GM21723 (cell line): ENCODE measurements at regions not wholly inside any gene's neighbourhood (a gene's known extent, or its start where the extent isn't known, plus 50 kb on each side); places are given as distances from the start of the nearest gene placed in this dataset.

ENCODE experiments used
- ATAC-seq: cut with Tn5 transposase; IDR thresholded peaks from one replicate; pipeline ENCODE4 v1.9.1; 2021; ENCODE audit warnings: mild to moderate bottlenecking, moderate library complexity; ENCODE audit not compliant: unreplicated experiment

DNA sequence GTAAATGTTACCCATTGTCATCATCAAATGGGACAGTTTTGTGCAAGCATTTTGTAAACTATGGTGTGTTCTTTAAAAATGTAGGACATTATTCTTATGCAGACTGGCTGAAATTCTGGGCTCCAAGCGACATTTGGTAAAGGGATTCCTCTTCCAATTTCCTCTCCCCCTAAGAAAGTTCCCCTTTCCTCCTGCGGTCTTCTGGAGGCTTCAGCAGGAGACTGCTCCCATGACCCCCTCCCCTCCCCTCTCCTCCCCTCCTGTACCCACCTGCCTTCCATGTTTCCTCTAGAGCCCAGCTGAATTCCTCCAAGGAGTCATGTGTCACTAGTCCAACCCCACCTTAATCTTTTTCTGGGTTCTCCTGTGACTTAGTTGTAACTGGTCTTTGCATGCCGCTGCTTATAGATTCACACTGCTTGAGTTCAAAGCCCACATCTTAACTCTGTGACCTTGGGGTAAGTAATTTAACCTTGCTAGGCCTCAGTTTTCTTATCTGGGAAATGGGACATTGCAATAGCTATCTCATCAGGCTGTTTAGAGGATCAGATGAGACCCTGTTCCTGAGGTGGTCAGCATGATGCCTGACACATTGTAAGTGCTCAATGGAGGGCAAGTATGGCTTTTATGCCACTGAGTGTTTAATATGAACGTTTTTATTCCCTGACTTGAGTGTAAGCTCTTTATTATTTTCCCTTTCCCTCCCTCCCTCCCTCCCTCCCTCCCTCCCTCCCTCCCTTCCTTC, 69.9 kb upstream of the WDR26 start:
- ATAC-seq, result no peak

DNA sequence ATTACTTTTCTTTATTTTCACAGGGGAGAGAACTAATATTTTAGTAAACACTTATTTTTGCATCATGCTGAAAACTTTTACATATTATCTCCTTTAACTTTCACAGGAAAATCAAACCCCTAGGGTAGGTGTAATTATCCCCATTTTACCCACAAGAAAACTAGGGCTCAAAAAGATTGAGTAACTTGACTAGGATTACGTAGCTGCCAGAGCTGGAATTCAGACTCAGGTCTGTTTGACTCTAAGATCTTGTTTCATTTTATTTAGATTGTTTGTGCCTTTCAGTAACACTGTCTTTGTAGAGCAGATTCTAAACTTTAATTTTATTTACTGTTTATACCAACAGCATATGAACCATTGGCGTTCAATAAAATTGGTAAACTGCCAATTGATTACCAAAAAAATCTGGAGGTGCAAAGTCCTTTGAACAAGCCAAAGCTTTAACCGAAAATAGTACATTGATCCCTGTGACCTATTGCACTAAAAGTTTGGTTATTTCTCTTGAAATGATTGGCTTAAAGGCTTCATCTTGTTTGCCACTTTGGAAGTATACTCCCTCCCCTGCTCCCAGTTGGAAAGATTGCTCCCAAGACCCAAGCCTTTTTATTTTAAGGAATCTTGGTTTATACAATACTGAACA, 71.0 kb upstream of the WDR26 start:
- no peak for ATAC-seq

DNA sequence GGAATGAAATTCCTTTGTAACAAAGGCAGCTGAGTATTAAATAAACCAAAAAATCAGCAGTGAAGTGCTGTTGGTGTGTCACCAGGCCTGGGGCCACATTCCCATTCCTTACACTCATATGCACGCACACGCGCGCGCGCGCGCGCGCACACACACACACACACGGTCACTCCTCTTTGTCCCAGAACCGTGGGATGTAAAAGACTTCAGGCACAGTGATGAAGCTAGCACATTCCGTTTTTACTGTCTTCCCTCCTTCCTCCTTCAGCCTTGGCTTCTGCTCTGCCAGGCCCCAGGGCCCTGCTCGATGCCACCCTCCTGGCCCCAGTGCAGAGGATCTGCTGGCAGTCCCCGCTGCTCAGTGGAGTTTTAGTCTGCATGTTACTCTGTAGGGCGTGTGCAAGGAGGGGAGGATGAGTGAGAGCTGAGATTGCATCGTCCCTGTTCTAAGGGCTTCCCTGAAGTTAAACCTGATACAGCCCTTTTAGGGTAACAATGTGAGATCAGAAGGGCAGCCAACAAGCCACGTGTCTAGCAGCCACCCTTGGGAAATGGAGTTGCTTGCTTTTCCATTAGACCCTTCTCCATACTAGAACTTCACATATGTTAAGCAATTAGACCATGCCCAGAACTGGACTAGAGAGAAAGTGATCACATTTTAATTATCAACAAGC, 71.7 kb upstream of the WDR26 start:
- ATAC-seq, result no peak

DNA sequence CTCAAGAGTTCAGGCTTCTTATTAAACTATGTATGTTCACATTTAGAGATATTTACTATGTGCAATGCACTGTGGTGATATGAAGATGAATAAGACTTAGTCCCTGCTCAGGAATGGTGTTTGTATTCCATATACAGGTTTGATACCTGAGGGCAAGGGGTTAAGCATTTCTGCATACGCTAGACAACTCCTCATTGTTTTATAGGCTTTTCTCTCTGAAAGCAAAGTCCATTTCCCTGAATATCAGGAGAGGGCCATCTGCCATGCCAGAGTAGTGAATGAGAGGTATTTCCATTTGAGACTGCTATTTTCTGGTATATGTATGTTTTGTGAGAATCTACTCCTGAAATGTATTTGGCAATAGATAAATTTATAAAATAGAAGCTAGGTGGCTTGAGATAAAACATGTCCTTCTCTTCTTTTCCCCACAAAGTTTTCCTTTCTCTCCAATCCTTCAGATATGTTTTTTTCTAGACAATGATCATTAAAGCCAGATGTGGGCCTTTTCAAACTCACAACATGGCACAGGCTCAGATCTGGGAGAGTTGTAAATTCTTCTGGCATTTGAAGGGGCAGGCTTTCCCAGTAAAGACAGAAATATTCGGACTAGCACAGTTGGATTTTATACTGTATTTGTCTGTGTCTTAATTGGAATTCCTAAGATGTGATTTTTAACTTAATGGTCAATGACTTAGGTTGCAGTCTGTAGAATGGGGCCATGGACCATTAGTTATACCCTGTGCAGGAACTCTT, 73.3 kb upstream of the WDR26 start:
- ATAC-seq, result no peak

GRCh38 chr1:224509907-224510306, 75.3 kb upstream of the WDR26 start:
- ATAC-seq, result no peak

GRCh38 chr1:224510880-224511645, 76.5 kb upstream of the WDR26 start:
- no peak for ATAC-seq

DNA sequence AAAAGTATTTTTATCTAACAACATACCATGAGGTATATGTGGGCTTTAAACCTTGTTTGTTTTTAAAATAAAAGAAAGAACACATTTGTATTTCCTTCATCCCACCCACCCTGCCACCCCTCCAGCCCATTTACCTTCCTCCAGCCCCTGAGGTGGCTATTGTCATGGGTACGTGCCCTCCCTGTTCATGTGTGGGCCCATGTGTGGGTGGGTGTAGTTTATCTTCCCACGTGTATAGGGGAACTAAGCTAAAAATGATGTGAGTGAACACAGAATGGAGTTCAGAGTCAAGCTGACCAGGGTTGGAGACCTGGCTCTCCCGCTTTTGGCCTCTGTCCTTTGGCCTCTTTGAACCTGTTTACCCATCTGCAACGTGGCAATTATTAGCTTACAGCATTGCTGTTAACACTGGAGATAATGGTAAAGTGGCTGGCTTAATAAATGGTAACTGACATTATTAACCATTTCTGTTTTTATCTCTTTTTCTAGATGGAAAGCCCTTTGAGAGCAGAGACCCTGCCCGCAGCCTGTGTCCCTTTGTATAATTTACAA, 78.1 kb upstream of the WDR26 start:
- ATAC-seq, result no peak

GRCh38 chr1:224513383-224513782, 78.8 kb upstream of the WDR26 start:
- no peak for ATAC-seq

DNA sequence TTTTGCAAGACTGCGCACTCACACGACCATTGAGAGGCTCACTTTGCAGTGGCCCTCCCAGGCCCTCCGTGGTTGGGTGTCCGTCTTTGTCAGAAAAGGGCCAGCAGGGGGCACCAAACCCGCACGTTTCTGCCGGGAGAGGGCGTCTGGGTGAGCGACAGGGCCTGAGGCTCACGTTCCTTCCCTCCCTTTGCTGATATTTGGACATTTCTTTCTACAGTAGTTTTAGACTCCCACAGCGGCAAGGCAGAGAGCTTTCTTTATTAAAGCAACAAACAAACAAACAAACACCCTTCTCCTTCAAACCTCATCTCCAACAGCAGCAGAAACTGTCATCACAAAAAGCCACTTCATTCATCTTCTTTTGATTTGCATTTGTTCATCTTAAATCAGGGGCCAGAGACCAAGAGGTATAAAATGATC, 79.2 kb upstream of the WDR26 start:
- peak; percentile 99 for ATAC-seq

GRCh38 chr1:224517171-224517570, 82.6 kb upstream of the WDR26 start:
- no peak for ATAC-seq

DNA sequence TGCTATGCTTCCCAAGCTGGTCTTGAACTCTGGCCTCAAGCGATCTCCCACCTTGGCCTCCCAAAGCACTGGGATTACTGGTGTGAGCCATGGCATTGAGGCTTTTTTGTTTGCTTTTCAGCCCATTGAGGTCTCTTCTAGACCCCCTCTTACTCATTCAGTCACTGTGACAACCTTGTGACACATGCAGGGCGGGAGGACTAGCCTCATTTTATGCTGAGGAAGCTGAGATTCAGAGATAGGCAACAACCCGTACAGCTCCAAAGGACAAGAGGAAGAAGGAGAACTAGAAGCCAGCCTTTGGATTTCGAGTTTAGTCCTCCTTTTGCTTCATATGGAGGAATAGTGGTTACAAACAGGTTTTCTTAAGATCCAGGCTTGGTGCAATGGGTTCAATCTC, 83.9 kb upstream of the WDR26 start:
- no peak for ATAC-seq

- no peak for ATAC-seq
These were observed 85.3 kb upstream of the WDR26 start for GRCh38 chr1:224519874-224520273.

DNA sequence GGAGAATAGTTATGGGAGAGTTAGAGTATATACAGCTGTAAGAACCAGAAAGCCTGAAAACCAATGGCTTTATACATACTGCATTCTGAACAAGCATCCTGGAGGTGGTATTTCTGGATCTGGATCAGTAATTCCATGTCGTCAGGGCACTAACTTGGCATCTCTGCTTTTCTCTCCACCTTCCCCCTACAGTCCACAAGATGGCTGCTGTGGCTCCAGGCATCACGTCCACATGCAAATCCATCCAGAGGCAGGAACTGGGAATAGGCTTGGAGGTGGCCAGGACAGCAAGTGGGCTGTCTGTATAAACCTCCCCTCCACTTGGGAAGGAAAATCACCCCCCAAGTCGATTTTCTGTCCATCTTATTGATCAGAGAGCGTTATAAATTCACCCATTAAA, 86.2 kb upstream of the WDR26 start:
- ATAC-seq, result no peak

- ATAC-seq, result no peak
These were observed 87.5 kb upstream of the WDR26 start for GRCh38 chr1:224521904-224522734.

GRCh38 chr1:224523676-224524075, 89.1 kb upstream of the WDR26 start:
- no peak for ATAC-seq

- ATAC-seq, result no peak
These were observed 90.1 kb upstream of the WDR26 start for GRCh38 chr1:224524679-224525078.

DNA sequence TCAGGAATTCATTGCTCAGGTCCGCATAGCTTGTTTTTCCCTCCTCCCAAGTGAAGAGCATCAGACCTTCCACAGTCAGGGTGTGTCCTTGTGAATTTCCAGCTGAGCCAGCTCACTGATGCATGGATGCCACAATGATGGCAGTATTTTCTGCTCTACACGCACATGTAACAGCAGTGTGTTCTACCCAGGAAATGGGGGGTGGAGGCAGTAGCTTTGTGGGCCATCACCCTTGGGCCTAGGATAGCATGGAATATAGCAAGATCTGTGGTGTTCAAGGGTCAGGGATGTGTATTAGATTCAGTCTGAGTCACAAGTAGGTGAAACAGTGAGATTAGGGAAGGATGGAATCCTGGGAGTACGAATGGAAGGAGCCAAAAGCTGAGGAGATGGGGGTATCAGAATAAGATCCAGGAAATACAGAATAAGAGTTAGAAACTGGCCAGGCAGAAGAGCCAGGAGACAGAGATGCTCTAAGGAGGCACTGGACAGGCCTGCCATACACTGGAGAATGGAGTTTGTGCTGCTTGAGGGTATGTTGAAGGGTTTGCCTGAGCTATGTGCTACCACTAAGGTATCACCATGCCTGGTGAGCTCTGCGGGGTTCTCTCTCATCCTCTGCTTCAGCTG, 90.6 kb upstream of the CNIH3 start:
- no peak for ATAC-seq

DNA sequence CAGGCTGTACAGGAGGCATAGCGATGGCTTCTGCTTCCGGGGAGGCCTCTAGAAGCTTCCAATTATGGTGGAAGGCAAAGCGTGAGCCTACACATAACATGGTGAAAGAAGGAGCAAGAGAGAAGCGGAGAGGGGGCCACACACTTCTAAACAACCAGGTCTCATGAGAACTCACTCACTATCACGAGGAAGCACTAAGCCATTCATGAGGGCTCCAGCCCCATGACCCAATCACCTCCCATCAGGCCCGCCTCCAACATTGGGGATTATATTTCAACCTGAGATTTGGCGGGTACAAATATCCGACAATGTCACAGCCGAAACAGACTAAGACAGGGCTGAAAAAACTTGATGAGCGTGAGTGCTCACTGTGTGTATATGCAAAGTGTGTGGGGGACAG, 89.3 kb upstream of the CNIH3 start:
- ATAC-seq, result no peak

GRCh38 chr1:224528900-224529299, 87.2 kb upstream of the CNIH3 start:
- ATAC-seq, result no peak
